ENCODE measurements at regions not wholly inside any gene's neighbourhood (a gene's known extent, or its start where the extent isn't known, plus 50 kb on each side); places are given as distances from the start of the nearest gene placed in this dataset.
"Not testable (repeated sequence)": the region's sequence is repeated elsewhere in the genome, so short reads cannot be mapped to it uniquely, and the experiment has no call there.

DNA sequence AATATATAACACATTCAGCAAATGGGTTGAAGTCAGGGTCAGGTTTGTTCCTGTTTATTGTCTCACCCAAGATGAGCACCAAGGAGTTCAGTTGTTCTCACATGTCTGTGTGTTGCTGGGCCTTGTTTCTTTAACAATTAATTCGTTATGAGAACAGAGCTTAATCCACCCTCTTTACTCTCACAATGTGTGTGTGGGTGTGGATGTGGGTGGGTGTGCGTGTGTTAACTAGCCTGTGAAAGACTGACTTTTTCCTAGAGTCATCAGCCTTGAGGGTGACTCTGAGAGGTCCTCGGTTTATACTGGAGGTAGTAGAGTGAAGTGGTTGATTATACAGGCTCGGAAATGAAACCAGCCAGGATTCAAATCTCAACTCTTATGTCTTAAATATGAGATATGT is 672.1 kb downstream of the MAFB start:
- in situ Hi-C loops (cut with MboI; ENCODE audit: low sequenced_read_pairs): no loop called here

DNA sequence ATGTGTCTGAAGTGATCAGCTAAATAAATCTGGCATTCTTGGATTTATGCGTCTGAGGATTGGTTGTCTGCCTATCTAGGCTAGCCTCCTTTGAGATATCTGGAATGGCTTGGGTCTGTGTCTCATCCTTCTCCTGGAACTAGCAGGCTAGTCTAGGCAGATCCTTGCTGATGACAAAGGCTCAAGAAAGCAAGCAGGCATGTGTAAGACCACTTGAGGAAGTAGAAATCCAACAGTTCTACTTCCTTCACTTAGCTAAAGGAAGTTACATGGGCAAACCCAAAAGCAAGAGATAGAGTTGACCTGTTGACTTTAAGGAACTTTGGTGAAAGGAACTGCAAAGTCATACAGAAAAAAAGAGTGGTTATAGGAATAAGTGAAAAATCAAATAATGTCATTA is 672.6 kb downstream of the MAFB start:
- in situ Hi-C loops (cut with MboI; ENCODE audit: low sequenced_read_pairs): no loop called here

DNA sequence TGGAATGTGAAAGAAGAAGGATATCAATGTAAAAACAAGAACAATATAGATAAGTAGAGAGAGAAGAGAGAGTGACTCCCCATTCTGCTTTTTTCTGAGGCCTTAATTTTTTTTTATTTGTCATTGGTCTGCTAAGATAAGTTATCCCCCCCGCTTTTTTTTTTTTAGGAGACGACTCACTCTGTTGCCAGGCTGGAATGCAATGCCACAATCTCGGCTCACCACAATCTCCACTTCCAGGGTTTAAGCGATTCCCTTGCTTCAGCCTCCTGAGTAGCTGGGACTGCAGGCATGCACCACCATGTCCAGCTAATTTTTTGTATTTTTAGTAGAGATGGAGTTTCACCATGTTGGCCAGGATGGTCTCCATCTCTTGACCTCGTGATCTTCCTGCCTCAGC is 677.0 kb downstream of the MAFB start:
- in situ Hi-C loops (cut with MboI; ENCODE audit: low sequenced_read_pairs): not testable (repeated sequence)

DNA sequence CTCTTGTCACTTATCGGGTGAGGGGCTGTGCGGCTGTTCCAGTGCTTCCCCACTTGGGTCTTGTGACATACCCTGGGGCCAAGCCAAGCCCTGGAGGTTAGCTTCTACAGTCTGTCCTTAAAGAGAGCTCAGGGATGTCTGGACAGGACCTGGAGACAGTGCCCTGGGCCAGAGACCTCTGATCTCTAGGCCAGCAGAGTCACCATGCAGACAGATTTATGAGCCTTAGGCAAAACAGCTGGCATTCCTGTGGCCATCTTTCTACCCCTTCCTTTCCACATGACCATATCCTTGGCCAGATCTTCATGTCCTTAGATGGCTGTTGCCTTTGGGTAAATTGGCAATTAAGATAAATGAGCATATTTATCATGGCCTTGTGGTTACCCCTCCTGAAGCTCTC is 678.6 kb downstream of the MAFB start:
- in situ Hi-C loops (cut with MboI; ENCODE audit: low sequenced_read_pairs): no loop called here

DNA sequence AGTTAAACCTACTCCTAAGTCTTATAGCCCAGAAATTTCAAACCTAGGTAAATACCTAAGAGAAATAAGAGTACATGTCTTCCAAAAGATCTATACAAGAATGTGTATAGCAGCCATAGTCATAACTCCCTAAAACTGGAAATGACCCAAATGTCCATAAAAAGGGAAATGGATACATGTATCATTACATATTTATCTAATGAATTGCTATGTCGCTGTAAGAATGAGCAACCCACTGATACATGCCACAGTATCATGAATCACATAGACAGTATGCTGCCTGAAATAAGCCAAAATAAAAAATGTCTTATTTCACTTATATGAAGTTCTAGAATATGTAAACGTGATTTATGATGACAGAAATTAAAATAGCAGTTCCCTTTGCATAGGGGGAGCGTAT is 679.5 kb downstream of the MAFB start:
- in situ Hi-C loops (cut with MboI; ENCODE audit: low sequenced_read_pairs): no loop called here

DNA sequence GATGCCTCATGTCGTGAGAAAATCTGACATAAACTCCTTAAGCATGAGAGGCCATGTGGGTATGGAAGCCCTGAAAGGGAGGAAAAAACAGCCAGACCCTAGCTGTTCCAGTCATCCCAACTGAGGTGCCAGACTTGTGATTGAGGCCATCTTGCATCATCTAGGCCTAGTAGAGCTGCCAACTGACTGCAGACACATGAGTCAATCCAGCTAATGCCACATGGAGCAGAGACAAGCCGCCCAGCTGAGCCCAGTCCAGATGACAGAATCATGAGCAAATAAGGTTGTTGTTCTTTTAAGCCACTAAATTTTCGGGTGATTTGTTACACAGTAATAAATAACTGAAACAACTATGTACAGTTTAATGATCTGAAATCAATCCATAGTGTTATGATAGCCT is 680.9 kb downstream of the MAFB start:
- in situ Hi-C loops (cut with MboI; ENCODE audit: low sequenced_read_pairs): no loop called here

DNA sequence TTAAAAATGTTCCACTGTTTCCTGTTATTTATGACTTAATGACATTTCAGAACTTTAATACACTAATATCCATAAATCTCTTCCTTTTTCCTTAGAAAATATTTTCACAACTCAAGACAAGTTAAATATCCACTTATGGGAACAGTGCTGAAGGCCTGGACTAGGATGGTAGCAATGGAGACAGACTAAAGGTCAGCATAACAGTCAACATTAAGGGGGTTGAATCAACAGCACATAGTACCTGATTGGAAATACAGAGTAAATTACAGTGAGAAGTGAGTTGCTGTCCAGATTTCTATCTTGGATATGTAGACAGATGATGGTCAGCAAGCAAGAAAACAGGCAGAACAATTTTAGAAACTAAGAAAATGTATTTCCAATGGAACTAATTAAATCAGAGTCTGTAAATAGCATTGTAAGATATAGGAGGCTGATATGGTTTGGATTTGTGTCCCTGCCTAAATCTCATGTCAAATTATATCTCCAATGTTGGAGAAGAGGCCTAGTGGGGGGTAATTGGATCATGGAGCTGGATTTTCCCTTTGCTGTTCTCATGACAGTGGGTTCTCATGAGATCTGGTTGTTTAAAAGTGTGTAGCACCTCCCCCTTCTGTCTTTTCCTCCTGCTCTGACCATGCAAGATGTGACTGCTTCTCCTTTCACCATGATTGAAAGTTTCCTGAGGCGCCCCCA is 682.7 kb downstream of the MAFB start:
- in situ Hi-C loops (cut with MboI; ENCODE audit: low sequenced_read_pairs): no loop called here

DNA sequence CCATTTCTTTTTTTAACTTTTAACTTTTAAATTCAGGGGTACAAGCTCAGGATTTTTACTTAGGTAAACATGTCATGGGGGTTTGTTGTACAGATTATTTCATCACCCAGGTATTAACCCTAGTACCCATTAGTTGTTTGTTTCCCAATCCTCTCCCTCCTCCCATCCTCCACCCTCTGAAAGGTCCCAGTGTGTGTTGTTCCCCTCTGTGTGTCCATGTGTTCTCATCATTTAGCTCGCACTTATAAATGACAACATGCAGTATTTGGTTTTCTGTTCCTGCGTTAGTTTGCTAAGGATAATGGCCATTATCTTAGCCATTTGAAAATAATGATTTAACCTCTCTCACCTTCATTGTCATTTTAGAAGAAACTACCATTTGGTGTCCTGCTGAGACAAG is 684.9 kb downstream of the MAFB start:
- in situ Hi-C loops (cut with MboI; ENCODE audit: low sequenced_read_pairs): not testable (repeated sequence)

DNA sequence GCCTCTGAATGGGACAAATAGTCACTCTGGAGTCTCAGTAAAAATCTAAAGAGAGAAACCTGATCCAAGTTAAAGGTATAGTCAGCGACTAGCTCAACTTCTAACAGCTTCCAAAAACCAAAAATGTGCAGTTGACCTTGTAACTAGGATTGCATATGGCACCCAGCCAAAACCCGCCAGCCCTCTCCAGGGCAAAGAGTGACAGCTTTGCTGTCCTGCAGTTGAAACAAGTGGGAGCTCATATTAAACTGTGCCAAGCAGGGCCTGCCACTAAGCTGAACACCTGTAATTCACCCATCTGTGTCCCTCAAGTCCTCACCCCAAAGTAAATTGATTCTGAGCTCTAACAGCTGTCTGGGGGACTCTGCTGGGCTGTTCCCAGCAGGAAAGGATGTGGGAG is 695.3 kb downstream of the MAFB start:
- in situ Hi-C loops (cut with MboI; ENCODE audit: low sequenced_read_pairs): no loop called here

DNA sequence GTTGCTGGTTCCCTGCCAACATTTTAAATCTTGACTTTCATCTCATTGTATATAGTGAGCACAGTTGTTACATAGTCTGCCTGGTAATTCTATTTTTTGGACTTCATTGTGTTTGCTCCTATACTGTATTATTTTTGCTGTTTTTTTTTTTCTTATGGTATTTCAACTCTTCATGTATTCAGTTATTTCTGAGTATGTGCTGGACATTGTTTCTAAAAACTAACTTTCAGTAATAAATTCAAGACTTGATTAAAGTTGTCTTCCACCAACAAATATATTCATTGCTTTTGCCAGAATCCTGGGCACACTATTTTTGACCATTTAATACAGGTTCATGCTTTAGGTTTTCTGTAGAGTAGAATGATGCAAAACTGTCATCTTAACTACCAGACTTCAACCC is 698.3 kb downstream of the MAFB start:
- in situ Hi-C loops (cut with MboI; ENCODE audit: low sequenced_read_pairs): no loop called here

DNA sequence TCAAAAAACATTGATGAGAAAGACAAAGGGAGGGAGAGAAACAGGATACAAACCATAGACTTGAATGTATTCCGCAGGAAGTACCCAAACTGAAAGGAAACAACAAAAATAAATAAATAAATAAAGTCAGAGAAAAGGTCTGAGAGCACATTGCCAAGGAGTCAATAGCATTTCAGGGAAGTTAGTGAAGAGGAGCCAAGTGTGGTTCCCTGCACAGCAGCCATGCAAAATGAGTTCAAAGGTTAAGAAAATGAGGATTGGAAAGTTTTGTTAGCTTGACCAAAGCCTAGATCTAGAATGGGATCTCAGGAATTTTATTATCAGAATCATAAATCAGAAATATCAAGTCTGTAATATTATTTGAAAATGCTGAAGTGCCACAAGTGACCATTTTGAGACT is 700.0 kb downstream of the MAFB start:
- in situ Hi-C loops (cut with MboI; ENCODE audit: low sequenced_read_pairs): no loop called here

DNA sequence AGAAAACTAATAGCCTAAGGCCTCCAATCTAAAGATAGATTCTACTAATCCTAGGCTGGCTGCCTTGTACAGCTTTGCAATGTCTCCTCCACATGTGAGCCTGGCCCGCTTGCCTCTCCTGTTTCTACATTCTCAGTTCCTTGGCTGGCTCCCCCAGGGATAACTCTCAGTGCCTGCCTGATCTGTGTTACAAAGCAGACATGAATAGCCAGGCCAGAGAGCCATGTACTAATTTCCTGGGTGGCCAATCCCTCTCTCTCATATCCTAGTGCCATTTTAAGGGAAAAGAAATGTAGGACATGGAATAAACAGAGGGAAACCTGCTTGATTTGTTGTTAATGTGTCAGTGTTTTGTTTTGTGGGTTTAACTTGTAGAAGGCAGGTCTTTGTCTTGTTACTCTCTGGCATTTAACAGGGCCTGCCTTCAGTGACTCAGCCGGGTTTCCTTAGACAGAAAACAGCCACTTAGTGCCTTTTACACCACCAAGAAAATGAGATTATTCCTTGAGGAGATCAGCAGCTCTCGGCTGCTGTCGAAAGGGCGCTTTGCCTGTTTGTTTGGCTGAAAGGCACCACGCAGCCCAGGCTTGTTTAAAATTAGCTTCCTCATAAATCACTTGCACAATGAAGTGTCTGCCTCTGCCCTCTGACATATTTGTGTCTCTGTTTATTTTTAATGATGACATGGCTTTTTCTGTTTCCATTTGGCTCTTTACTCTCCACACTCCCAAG is 702.7 kb downstream of the MAFB start:
- in situ Hi-C loops (cut with MboI; ENCODE audit: low sequenced_read_pairs): no loop called here

DNA sequence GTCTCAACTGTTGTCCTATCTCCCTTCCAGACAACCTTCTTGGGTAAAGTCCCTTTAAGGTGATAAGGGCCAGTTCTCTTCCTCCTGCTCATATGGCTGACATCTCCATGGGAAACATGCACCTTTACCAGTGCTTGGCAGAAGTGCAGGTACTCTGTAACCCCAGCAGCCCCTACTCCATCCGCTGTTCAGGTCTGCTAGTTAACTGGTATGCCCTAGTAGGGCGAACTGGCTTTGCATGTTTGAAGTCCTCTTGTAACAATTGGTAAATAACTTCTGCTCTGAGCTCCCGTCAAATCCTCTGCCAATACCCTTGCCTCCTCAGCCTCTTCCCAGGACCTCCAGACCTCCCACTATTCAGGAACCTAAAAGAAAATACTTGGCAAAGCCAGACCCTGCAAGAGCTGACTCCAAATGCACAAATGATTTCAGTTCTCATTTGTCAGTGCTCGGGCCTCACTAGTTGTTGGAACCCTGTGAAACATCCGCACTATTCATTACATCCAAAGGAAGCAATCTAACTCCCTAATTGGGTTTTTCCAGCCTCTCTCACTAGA is 703.7 kb downstream of the MAFB start:
- in situ Hi-C loops (cut with MboI; ENCODE audit: low sequenced_read_pairs): no loop called here

DNA sequence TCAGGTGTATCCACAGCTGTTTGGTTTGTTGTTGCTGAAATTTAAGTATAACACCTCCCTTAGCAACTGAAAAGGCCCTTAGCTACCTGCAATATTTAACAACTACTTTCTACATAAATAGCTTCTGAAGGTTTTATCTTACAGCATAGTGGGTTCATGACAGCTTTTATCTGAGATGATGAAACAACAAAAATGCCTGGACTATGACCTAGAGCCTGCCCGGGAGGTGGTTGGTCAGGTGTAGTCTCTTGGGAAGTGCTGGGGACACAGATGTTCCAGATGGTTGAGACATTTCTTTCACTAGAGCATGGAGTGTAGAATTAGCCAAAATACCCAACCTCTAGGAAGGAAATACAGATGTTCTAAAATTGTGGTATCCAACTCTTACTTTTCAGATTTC is 705.4 kb downstream of the MAFB start:
- in situ Hi-C loops (cut with MboI; ENCODE audit: low sequenced_read_pairs): no loop called here

DNA sequence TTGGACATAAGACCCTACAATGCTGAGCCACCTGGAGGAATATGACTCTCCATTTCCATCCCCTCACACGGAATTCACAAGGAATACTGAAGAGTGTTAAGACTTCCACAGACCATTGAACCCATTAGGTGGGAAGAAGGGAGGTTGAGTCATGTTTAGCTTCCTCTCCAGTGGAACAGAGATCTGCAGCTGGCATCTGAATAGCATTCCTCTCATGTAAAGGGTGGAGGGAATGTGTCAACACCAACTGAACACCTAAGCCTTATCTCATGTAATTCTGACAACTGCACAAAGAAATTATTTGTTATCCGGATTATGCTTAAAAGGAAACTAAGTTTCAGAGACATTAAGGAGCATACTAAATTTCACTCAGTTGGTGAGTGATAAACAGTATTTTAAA is 705.9 kb downstream of the MAFB start:
- in situ Hi-C loops (cut with MboI; ENCODE audit: low sequenced_read_pairs): no loop called here

DNA sequence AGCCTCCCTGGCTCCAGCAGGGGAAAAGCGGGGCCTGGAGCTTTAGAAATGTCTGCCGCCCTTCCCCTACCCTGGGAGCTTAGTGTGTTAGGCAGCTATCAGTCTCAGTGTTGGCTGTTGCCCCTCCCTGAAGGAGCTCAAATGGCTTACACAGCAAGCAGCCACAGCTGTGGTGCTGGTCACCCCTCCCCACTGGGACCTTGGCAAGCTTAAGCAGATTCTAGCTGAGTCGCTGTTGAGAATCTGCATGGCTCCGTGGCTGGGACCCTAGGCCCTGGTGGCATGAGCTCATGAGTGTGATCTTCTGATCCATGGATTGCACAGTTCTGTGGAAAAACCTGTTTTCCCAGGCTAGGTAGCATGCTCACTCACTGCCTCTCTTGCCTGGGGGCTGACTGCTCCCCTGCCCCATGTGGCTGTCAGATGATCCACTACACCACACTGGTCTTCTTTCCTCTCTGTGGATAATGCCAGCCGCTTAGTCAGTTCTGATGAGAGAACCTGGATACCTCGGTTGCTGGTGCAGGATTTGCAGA is 714.0 kb downstream of the MAFB start:
- in situ Hi-C loops (cut with MboI; ENCODE audit: low sequenced_read_pairs): no loop called here

DNA sequence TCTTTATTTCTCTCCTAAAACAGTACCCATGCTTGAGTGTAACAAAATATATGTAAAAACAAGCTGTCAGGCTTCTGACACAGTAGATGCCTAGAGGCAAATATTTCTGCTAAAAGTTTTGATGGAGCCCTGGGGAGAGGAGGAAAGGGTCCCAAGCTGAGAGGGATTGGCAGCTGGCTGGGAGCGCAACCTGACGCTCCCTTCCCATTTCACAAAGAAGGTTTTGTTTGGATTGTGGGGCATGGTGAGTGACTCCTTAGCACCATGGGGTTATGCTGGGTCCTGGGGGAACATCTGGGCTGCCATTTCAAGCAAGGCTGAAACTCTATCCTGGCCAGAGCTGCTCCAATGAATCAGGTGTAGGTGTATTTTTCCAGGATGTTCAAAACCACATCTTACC is 720.5 kb downstream of the MAFB start:
- in situ Hi-C loops (cut with MboI; ENCODE audit: low sequenced_read_pairs): no loop called here

DNA sequence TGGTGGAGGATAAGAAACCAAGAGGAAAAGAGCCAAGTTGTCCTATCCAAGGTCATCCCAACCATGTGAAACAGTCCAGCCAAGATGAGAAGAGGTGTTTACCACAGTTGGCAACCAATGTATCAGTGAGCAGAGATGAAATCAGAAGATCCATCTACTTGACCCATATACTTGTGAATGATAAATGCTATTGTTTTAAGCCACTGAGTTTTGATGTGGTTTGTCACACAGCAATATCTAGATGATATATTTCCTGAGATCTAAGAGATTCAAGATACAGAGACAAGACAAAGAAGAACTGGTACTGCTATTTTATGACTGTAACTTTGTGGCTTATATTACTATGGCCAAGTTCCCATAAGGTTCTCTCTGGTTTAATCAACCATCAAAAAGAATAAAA is 721.2 kb downstream of the MAFB start:
- in situ Hi-C loops (cut with MboI; ENCODE audit: low sequenced_read_pairs): no loop called here

DNA sequence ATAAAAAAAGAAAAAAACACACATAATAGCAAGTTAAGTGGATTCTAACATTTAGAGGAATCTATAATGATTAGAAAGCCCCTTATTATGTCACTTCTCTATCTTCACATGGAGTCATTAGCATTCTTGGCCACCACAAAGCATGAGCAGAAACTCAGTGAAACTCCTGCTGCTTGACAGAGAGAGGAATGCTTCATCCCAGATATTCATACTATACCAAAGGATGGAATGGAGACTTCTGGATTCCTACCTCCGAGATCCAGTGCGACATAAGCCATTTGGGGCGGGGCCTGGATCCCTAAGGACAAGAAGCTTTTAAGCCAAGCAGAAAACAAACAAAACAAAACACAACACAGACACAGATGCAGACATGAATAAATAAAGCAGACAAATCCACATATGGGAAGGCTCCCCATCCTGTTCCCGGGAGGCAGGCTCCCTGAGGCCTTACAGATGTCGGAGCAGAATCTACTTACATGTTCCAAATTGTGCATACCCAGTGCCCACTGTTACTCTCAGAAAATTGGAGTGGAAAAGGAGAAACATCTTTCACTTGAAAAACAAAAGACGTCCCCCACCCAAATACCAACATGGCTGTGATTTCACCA is 727.3 kb downstream of the MAFB start:
- in situ Hi-C loops (cut with MboI; ENCODE audit: low sequenced_read_pairs): no loop called here

DNA sequence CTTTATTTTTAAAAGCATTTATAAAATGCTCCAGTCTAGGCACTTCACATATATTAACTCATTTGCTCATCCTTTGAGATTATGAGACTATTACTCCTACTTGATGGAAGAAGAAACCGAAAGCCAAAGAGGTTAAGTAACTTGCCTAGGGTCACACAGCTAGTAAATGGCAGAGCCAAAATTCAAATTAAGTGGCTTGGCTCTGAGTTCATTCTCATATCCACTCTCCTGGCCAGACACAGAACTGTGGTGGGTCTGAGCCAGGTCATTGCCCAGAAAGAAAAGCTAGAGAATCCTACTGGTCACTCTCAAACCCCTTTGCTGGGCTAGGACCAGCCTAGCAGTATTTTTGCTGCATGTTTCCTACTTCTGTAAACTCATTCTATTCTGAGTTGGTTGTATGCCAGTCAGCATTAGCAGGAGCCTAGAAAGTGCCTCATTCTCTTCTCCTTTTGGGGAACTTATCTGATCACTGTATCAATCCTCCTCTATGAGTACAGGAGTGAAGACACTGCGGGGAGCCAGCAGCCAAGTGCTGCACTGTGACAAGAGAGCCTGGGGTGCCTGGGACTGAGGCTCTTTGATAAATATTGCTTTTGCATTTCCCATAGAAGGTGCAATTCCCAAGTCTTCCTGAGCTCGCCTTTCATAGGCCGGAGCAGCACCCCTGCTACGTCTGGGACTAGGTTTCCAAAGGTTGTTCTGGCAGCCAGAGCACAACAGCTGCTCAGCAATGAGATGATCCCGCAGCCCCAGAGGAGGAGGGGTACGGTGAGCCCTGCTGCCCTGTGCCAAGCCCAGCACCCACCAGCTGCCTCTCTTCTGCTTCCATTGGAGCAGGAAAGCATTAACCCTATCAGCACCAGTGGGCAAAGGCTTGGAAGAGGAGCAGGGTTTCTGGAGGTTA is 728.3 kb downstream of the MAFB start:
- in situ Hi-C loops (cut with MboI; ENCODE audit: low sequenced_read_pairs): no loop called here

DNA sequence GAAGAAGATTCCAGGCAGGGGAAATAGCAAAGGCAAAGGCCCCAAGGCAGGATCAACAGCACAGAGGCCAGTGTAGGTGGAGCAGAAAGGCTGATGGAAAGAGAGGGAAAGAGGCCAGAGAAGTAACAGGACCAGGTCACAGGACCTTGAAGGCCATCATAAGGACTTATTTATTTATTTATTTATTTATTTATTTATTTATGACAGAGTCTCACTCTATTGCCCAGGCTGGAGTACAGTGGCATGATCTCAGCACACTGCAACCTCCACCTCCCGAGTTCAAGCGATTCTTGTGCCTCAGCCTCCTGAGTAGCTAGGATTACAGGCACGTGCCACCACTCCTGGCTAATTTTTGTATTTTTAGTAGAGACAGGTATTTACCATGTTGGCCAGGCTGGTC is 731.1 kb downstream of the MAFB start:
- in situ Hi-C loops (cut with MboI; ENCODE audit: low sequenced_read_pairs): not testable (repeated sequence)
